Suprapubic skin (tissue), 4 donors: ENCODE measurements at regions not wholly inside any gene's neighbourhood (a gene's known extent, or its start where the extent isn't known, plus 50 kb on each side); places are given as distances from the start of the nearest gene placed in this dataset.
"Not testable (repeated sequence)": the region's sequence is repeated elsewhere in the genome, so short reads cannot be mapped to it uniquely, and the experiment has no call there.

Experiments used
- DNase-seq, 2 donors: peaks; one replicate each; pipeline ENCODE4 v3.0.0-alpha.2; 2019; ENCODE audit warnings: low spot score in 2 of 2
- H3K27ac ChIP-seq: fragments of 200-600 bp; sonication (generic); one replicate; pipeline ENCODE4 v1.5.1; 2019
- H3K27me3 ChIP-seq: fragments of 200-600 bp; sonication (generic); one replicate; pipeline ENCODE4 v1.5.1; 2019
- H3K36me3 ChIP-seq: fragments of 200-600 bp; sonication (generic); one replicate; pipeline ENCODE4 v1.5.1; 2019
- H3K4me1 ChIP-seq: fragments of 200-600 bp; sonication (generic); one replicate; pipeline ENCODE4 v1.5.1; 2019
- H3K4me3 ChIP-seq: fragments of 200-600 bp; sonication (generic); one replicate; pipeline ENCODE4 v1.5.1; 2019; ENCODE audit warnings: mild to moderate bottlenecking
- H3K9me3 ChIP-seq: fragments of 200-600 bp; sonication (generic); one replicate; pipeline ENCODE4 v1.5.1; 2019
- WGBS: methylation state at CpG from one replicate; pipeline ENCODE4 v1.1.5; 2018; 5-methylcytosine and 5-hydroxymethylcytosine counted together

GRCh38 chr7:65141894-65142293 is 135.4 kb upstream of the ERV3-1 start:
- not testable (repeated sequence) for DNase-seq, H3K27me3 ChIP-seq, H3K36me3 ChIP-seq, H3K4me1 ChIP-seq, H3K4me3 ChIP-seq, H3K9me3 ChIP-seq, H3K27ac ChIP-seq
- 100% methylated on average over 1 of the region's 6 CpGs for WGBS

- H3K9me3 ChIP-seq, H3K4me1 ChIP-seq, H3K27ac ChIP-seq, H3K36me3 ChIP-seq, H3K27me3 ChIP-seq: not testable (repeated sequence)
- peak overlapping the region; percentile 18 for H3K4me3 ChIP-seq
- no CpG with 5 or more reads among the region's 20 CpGs for WGBS
- peak; percentile 65 to 77 for DNase-seq
Observed at GRCh38 chr7:65141405-65141778, 134.9 kb upstream of the ERV3-1 start.

GRCh38 chr7:65140543-65141404 is 134.3 kb upstream of the ERV3-1 start:
- H3K27me3 ChIP-seq, H3K9me3 ChIP-seq, DNase-seq, H3K27ac ChIP-seq, H3K4me1 ChIP-seq, H3K36me3 ChIP-seq: not testable (repeated sequence)
- 0% methylated on average over 13 of the region's 79 CpGs for WGBS
- peak overlapping the region; percentile 18 for H3K4me3 ChIP-seq

GRCh38 chr7:65136850-65137249 is 130.4 kb upstream of the ERV3-1 start:
- not testable (repeated sequence) for H3K4me1 ChIP-seq, H3K9me3 ChIP-seq, H3K4me3 ChIP-seq, DNase-seq, H3K27ac ChIP-seq, H3K36me3 ChIP-seq, H3K27me3 ChIP-seq
- no CpG with 5 or more reads among the region's 5 CpGs for WGBS

GRCh38 chr7:65133087-65133486 is 126.6 kb upstream of the ERV3-1 start:
- not testable (repeated sequence) for H3K27ac ChIP-seq, H3K4me3 ChIP-seq, H3K9me3 ChIP-seq, H3K4me1 ChIP-seq, H3K36me3 ChIP-seq, DNase-seq, H3K27me3 ChIP-seq
- no CpG with 5 or more reads among the region's 3 CpGs for WGBS

- not testable (repeated sequence) for H3K9me3 ChIP-seq, H3K4me3 ChIP-seq, DNase-seq, H3K4me1 ChIP-seq, H3K27ac ChIP-seq, H3K36me3 ChIP-seq, H3K27me3 ChIP-seq
- no CpG with 5 or more reads among the region's 1 CpG for WGBS
Observed at GRCh38 chr7:65132256-65132655, 125.8 kb upstream of the ERV3-1 start.

DNA sequence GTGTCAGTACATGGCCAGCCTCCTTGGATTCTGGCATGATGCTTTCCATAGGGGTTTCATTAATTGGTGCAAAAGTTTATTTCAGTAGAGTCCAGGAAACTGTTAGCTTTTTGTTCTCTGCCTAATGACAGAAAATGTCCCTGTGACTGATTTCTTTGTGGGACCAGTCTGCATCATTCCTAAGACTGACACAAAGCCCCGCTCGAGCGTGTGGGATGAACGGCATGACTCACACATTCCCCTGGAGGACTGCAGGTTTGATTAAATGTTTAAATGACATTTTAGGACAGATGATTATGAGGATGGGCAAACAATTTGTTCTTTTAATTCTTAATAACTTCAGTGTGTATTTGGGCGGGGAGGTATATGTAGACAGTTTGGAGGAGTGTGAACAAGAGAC is 120.9 kb upstream of the ERV3-1 start:
- H3K36me3 ChIP-seq, H3K9me3 ChIP-seq, DNase-seq, H3K27me3 ChIP-seq, H3K4me1 ChIP-seq, H3K4me3 ChIP-seq, H3K27ac ChIP-seq: not testable (repeated sequence)
- no CpG with 5 or more reads among the region's 5 CpGs for WGBS

DNA sequence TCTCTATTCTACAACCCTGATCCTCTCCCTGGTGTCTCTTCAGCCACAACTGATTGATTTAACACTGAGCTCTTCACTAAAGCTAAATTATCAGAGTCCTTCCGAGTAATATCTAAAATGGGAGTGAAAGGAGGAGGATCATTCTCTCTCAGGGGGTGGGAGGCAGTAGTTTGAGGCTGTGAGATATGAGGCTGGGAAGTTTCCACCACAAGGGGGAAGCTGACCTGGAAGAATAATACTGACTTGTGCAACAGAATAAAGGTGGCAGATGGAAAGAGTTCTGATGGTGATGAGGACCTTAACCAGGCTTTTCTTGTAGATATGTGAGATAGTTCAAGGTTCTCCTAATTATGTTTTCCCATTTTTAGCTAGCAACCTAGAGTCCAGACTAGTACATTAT is 118.1 kb upstream of the ERV3-1 start:
- H3K4me1 ChIP-seq, DNase-seq, H3K4me3 ChIP-seq, H3K27ac ChIP-seq, H3K27me3 ChIP-seq, H3K9me3 ChIP-seq, H3K36me3 ChIP-seq: not testable (repeated sequence)
- no CpG with 5 or more reads among the region's 1 CpG for WGBS

GRCh38 chr7:65105650-65106203 is 99.2 kb upstream of the ERV3-1 start:
- H3K27me3 ChIP-seq, H3K4me1 ChIP-seq, H3K36me3 ChIP-seq, DNase-seq, H3K4me3 ChIP-seq, H3K27ac ChIP-seq, H3K9me3 ChIP-seq: not testable (repeated sequence)
- 79% methylated on average over 1 of the region's 1 CpG for WGBS

DNA sequence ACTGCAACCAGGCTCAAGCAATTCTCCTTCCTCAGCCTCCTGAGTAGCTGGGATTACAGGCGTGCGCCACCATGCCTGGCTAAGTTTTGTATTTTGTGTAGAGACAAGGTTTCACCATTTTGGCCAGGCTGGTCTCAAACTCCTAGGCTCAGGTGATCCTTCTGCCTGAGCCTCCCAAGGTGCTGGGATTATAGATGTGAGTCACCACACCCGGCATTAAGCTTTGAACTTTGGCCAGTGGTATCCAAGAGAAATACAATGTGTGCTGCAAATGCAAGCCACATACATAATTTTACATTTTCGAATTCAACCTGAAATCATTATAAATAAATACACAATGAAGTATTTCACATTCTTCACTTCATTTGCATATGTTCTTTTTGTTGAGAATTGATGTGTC is 94.0 kb upstream of the ERV3-1 start:
- 95% methylated on average over 4 of the region's 4 CpGs for WGBS
- not testable (repeated sequence) for H3K9me3 ChIP-seq, H3K27ac ChIP-seq, H3K36me3 ChIP-seq, DNase-seq, H3K27me3 ChIP-seq, H3K4me1 ChIP-seq, H3K4me3 ChIP-seq

DNA sequence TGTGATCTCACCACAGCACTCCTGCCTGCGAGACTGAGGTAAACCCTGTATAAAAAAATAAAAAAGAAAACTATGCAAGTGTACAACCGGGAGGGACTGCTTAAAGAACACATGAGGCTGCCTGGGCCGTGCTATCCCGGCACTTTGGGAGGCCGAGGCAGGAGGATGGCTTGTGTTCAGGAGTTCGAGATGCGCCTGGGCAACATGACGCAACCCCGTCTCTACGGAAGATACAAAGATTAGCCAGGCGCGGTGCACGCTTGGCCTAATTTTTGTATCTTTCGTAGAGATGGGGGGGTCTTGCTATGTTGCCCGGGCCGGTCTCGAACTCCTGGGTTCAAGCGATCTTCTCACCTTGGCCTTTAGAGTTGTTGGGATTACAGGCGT is 75.2 kb upstream of the ERV3-1 start:
- H3K27me3 ChIP-seq, DNase-seq, H3K9me3 ChIP-seq, H3K4me1 ChIP-seq, H3K36me3 ChIP-seq: not testable (repeated sequence)
- Histone ChIP-seq H3K4me3 (peak overlapping the region; percentile 74), H3K27ac (peak overlapping the region; percentile 79)
- WGBS: 88% methylated on average over 18 of the region's 19 CpGs
